HCT116 (cell line): ENCODE measurements at regions not wholly inside any gene's neighbourhood (a gene's known extent, or its start where the extent isn't known, plus 50 kb on each side); places are given as distances from the start of the nearest gene placed in this dataset.

Experiments
- ATAC-seq: fragments of 200-7000 bp; cut with Tn5 transposase; 2 replicates; pipeline ENCODE4 v1.9.1; 2020; ENCODE audit warnings: mild to moderate bottlenecking, moderate library complexity
- BruUV-seq: library from RNA; stranded (reverse); fragments of 400-500 nt; replicated peaks from 2 replicates; lab custom pipeline; 2021; lab: Mats Ljungman, UMichigan
- CTCF ChIA-PET: fragments of 300-600 bp; sonication (Branson Sonifier 250); formaldehyde crosslinking; loops from one replicate; lab custom pipeline; 2021; ENCODE audit warnings: antibody characterized with exemption; lab: Charles Lee
- POLR2A ChIA-PET: fragments of 300-600, 350-600 bp; sonication (Branson Sonifier 250); formaldehyde crosslinking; loops from one replicate; lab custom pipeline; 2021; ENCODE audit warnings: antibody characterized with exemption; lab: Charles Lee
- RAD21 ChIA-PET, 2 experiments: fragments of 300-600 bp; sonication (Branson Sonifier 250); formaldehyde crosslinking; loops; one replicate each; lab custom pipeline; 2023; ENCODE audit warnings: low total read pairs in 2 of 2; ENCODE audit not compliant: uncharacterized antibody in 2 of 2, unreplicated experiment in 2 of 2, low non-redundant PET in 1 of 2; lab: Charles Lee
- DNase-seq: peaks from one replicate; pipeline ENCODE4 v3.0.0-alpha.2; 2010; ENCODE audit warnings: low read depth, low spot score
- H2AFZ ChIP-seq: fragments of 200-600 bp; shearing (Covaris generic), sonication (generic); 2 replicates; pipeline ENCODE4 v1.6.1; 2017; ENCODE audit warnings: low read depth, mixed run types, mixed read lengths, antibody characterized with exemption, low read length; ENCODE audit not compliant: poor library complexity, severe bottlenecking
- H3K27ac ChIP-seq: 2 replicates; pipeline ENCODE4 v1.5.1; 2012; ENCODE audit warnings: low read depth, low read length
- H3K27me3 ChIP-seq: fragments of 200-600 bp; sonication (generic); 2 replicates; pipeline ENCODE4 v1.6.1; 2016; ENCODE audit warnings: mixed run types, low read length, mixed read lengths; ENCODE audit not compliant: insufficient read depth
- H3K36me3 ChIP-seq, 2 experiments: fragments of 200-500 bp in 1 of 2; fragments of 200-600 bp in 1 of 2; sonication (Bioruptor generic) in 1 of 2; sonication (generic) in 1 of 2; 2 replicates each; pipeline versions ENCODE4 v1.5.1 to v1.6.1; 2014 to 2016; ENCODE audit warnings: low read length in 2 of 2, inconsistent platforms in 1 of 2, mixed read lengths in 1 of 2, mixed run types in 1 of 2; ENCODE audit not compliant: insufficient read depth in 2 of 2, control insufficient read depth in 1 of 2
- H3K4me1 ChIP-seq, 2 experiments: fragments of 200-600 bp in 1 of 2; sonication (generic) in 1 of 2; 2 replicates each; pipeline versions ENCODE4 v1.5.1 to v1.6.1; 2012 to 2017; ENCODE audit warnings: low read length in 2 of 2, inconsistent platforms in 1 of 2, mild to moderate bottlenecking in 1 of 2, mixed read lengths in 1 of 2, mixed run types in 1 of 2, moderate library complexity in 1 of 2; ENCODE audit not compliant: insufficient read depth in 2 of 2, control insufficient read depth in 1 of 2
- H3K4me2 ChIP-seq: fragments of 200-600 bp; sonication (generic); 2 replicates; pipeline ENCODE4 v1.6.1; 2017; ENCODE audit warnings: mixed run types, low read length, mixed read lengths
- H3K4me3 ChIP-seq, 2 experiments: fragments of 200-600 bp in 1 of 2; sonication (generic) in 1 of 2; replicated peaks in 1 of 2; 2 replicates each; pipeline ENCODE4 v1.5.1; 2011 to 2016; ENCODE audit warnings: low read length in 2 of 2, control low read depth in 1 of 2, low read depth in 1 of 2, mild to moderate bottlenecking in 1 of 2, mixed read lengths in 1 of 2, mixed run types in 1 of 2
- H3K79me2 ChIP-seq: fragments of 200-600 bp; sonication (generic); 2 replicates; pipeline ENCODE4 v1.6.1; 2017; ENCODE audit warnings: mild to moderate bottlenecking, mixed run types, low read length, moderate library complexity, mixed read lengths; ENCODE audit not compliant: insufficient read depth
- H3K9ac ChIP-seq: fragments of 200-600 bp; sonication (generic); 2 replicates; pipeline ENCODE4 v1.6.1; 2016; ENCODE audit warnings: low read length, mixed read lengths
- H3K9me2 ChIP-seq: fragments of 200-600 bp; sonication (generic), shearing (Covaris generic); 2 replicates; pipeline ENCODE4 v1.6.1; 2017; ENCODE audit warnings: mixed run types, mild to moderate bottlenecking, moderate library complexity; ENCODE audit not compliant: insufficient read depth
- H3K9me3 ChIP-seq, 2 experiments: fragments of 200-500 bp in 1 of 2; fragments of 200-600 bp in 1 of 2; sonication (Bioruptor generic) in 1 of 2; sonication (generic) in 1 of 2; 2 replicates each; pipeline ENCODE4 v1.6.1; 2014 to 2017; ENCODE audit warnings: low read length in 2 of 2, mixed read lengths in 2 of 2, inconsistent platforms in 1 of 2, low read depth in 1 of 2, mild to moderate bottlenecking in 1 of 2, mixed run types in 1 of 2, moderate library complexity in 1 of 2; ENCODE audit not compliant: control insufficient read depth in 1 of 2, insufficient read depth in 1 of 2
- H4K20me1 ChIP-seq: fragments of 200-600 bp; sonication (generic), shearing (Covaris generic); 2 replicates; pipeline ENCODE4 v1.6.1; 2017; ENCODE audit warnings: mixed run types, mild to moderate bottlenecking, moderate library complexity; ENCODE audit not compliant: insufficient read depth
- ATF3 ChIP-seq: IDR thresholded peaks from 2 replicates; pipeline ENCODE4 v1.6.1; 2012
- SIN3A ChIP-seq: IDR thresholded peaks from 2 replicates; pipeline ENCODE4 v1.6.1; 2012; ENCODE audit warnings: low read depth
- intact Hi-C: fragments of 100-400 bp; cut with micrococcal nuclease; formaldehyde crosslinking; loops from 2 replicates; pipeline ENCODE4 v1.10.0; 2022
- TF ChIP-seq, protein P1 (sequence below), 3 experiments: fragments of 200-600 bp in 1 of 3; sonication (generic) in 1 of 3; IDR thresholded peaks in 2 of 3; conservative IDR thresholded peaks in 1 of 3; 2 replicates each; pipeline ENCODE4 v1.5.1; 2012 to 2017; ENCODE audit warnings: low read depth in 2 of 3, low read length in 2 of 3, antibody characterized with exemption in 1 of 3, borderline replicate concordance in 1 of 3, control low read depth in 1 of 3, mild to moderate bottlenecking in 1 of 3, mixed read lengths in 1 of 3, mixed run types in 1 of 3, moderate library complexity in 1 of 3; ENCODE audit not compliant: insufficient read depth in 1 of 3

DNA sequence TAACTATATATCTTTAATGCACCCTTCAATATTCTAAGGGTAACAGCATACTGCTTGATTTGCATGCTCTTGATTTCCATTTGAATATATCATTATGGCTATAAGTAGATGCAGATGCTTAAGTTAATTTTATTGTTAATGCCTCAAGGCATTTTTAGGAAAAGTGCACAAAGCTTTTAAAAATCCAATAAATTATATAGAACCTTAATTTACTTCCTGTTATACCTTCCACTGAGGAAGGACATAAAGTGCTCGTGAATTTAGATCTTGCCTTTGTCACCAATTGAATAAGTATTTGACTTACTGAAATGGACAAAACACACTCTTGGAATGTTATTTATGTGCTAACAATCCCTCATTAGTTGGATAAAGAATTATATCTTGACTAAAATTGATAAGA is 276.7 kb upstream of the CCDC54 start:
- no peaks in the 10 kb centered on the region for H3K9me3 ChIP-seq
- no peaks in the 10 kb centered on the region for H3K27me3 ChIP-seq
- H3K9ac ChIP-seq: no peak overlapping the region
- RAD21 ChIA-PET: no interaction called here
- TF ChIP-seq, protein P1, sequence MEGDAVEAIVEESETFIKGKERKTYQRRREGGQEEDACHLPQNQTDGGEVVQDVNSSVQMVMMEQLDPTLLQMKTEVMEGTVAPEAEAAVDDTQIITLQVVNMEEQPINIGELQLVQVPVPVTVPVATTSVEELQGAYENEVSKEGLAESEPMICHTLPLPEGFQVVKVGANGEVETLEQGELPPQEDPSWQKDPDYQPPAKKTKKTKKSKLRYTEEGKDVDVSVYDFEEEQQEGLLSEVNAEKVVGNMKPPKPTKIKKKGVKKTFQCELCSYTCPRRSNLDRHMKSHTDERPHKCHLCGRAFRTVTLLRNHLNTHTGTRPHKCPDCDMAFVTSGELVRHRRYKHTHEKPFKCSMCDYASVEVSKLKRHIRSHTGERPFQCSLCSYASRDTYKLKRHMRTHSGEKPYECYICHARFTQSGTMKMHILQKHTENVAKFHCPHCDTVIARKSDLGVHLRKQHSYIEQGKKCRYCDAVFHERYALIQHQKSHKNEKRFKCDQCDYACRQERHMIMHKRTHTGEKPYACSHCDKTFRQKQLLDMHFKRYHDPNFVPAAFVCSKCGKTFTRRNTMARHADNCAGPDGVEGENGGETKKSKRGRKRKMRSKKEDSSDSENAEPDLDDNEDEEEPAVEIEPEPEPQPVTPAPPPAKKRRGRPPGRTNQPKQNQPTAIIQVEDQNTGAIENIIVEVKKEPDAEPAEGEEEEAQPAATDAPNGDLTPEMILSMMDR (IDR thresholded peaks at IDR 0.05 in 2 of 3, conservative IDR thresholded peaks at IDR 0.05 in 1 of 3; ENCODE audit: borderline replicate concordance in 1 of 3, insufficient read depth in 1 of 3, low read depth in 2 of 3, low read length in 2 of 3): no peak
- TF ChIP-seq ATF3: no peak
- TF ChIP-seq, all 23 proteins: peak for 0
- Histone ChIP-seq H3K79me2 (no peaks in the 10 kb centered on the region), H3K9me2 (no peaks in the 10 kb centered on the region), H3K27ac (no peak overlapping the region), H3K4me1 (no peaks in the 10 kb centered on the region), H2AFZ (no peak overlapping the region), H3K36me3 (no peaks in the 10 kb centered on the region), H3K4me3 (no peak overlapping the region), H3K4me2 (no peak overlapping the region), H4K20me1 (no peaks in the 10 kb centered on the region)
- POLR2A ChIA-PET: no interaction called here
- intact Hi-C loops: no loop called here
- CTCF ChIA-PET: no interaction called here
- DNase-seq (no peak), ATAC-seq (no peak)
- no TSS peak for BruUV-seq

DNA sequence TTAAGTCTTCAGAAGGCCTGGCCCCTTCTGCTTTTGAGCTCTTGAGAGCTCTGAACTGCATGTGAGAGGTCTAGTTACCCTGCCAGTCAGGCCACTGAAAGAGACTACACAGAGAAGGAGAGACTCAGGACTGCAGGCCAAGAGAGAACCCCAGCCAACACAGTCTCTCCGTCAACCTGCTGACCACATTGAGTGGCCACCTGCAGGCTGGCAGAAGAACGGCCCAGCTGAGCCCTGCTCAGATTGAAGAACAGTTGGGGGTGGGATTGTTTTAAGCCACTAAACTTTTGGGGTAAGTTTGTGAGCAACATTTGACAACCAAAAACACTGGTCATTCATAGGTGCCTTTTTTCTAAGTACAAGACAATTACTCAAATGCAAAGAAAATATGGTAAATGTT is 273.5 kb upstream of the CCDC54 start:
- Histone ChIP-seq H3K4me3 (no peak overlapping the region), H3K4me1 (peaks cover 0 to 9% of the 10 kb centered on the region in 2 experiments; a peak in 2 of 4 replicates), H2AFZ (no peak overlapping the region), H4K20me1 (no peaks in the 10 kb centered on the region), H3K9ac (no peak overlapping the region), H3K9me3 (no peaks in the 10 kb centered on the region), H3K27ac (no peak overlapping the region), H3K79me2 (no peaks in the 10 kb centered on the region), H3K4me2 (no peak overlapping the region), H3K27me3 (no peaks in the 10 kb centered on the region), H3K36me3 (no peaks in the 10 kb centered on the region), H3K9me2 (no peaks in the 10 kb centered on the region)
- peak; percentile 6 for DNase-seq
- TF ChIP-seq, protein P1 (IDR thresholded peaks at IDR 0.05 in 2 of 3, conservative IDR thresholded peaks at IDR 0.05 in 1 of 3; ENCODE audit: borderline replicate concordance in 1 of 3, insufficient read depth in 1 of 3, low read depth in 2 of 3, low read length in 2 of 3): peak; percentile 21 to 35 (median 32); a peak in 3 of 6 replicates
- TF ChIP-seq SIN3A: no peak
- POLR2A ChIA-PET: no interaction called here
- CTCF ChIA-PET: interaction anchor here (1.6 kb wide), 1 partner anchor 9 kb away, joined by 4 read pairs; no protein-coding TSS in a partner anchor
- no TSS peak for BruUV-seq
- intact Hi-C loops: no loop called here
- ATAC-seq: peak; percentile 86
- RAD21 ChIA-PET: no interaction called here
